K562 (cell line): ENCODE measurements at regions not wholly inside any gene's neighbourhood (a gene's known extent, or its start where the extent isn't known, plus 50 kb on each side); places are given as distances from the start of the nearest gene placed in this dataset.

Source experiments
- ATAC-seq: fragments of 200-7000 bp; cut with Tn5 transposase; 3 replicates; pipeline ENCODE4 v1.9.1; 2020; ENCODE audit warnings: moderate library complexity
- BruUV-seq: library from RNA; stranded (reverse); fragments of 400-500 nt; replicated peaks from 2 replicates; lab custom pipeline; 2021; lab: Mats Ljungman, UMichigan
- CTCF ChIA-PET: fragments of 300-600 bp; formaldehyde crosslinking; extraction: SDS; loops from one replicate; lab custom pipeline; 2021; ENCODE audit warnings: low intra/inter-chr PET ratio; lab: Yijun Ruan, JAX
- POLR2A ChIA-PET: fragments of 300-600, 350-650 bp; sonication (Branson Sonifier 250); formaldehyde crosslinking; extraction: SDS; loops from one replicate; lab custom pipeline; 2021; ENCODE audit warnings: antibody characterized with exemption, inconsistent platforms; lab: Yijun Ruan, JAX
- DNase-seq, 4 experiments: peaks; one replicate each; pipeline versions ENCODE4 v3.0.0 to v3.0.0-alpha.2; 2011 to 2018; ENCODE audit warnings: low spot score in 3 of 4, mixed read lengths in 3 of 4; ENCODE audit errors: extremely low read depth in 1 of 4
- FAIRE-seq: peaks from 2 replicates; lab custom pipeline; 2011; peaks lifted over from hg19 to GRCh38; lab: Jason Lieb, UNC
- H2AFZ ChIP-seq: 2 replicates; pipeline ENCODE4 v1.6.0; 2011; ENCODE audit warnings: low read depth, low read length, control low read depth, inconsistent platforms
- H3K27ac ChIP-seq: fragments of 200-600 bp; 3 replicates; pipeline ENCODE4 v1.8.0; 2011; ENCODE audit warnings: low read depth, mild to moderate bottlenecking, control low read depth, inconsistent platforms, low read length, moderate library complexity, mixed read lengths; ENCODE audit errors: extremely low read depth
- H3K27me3 ChIP-seq, 2 experiments: fragments of 300-600 bp in 1 of 2; 2 replicates in 1 of 2; 3 replicates in 1 of 2; pipeline versions ENCODE4 v1.6.0 to v1.8.0; 2011; ENCODE audit warnings: inconsistent platforms in 2 of 2, low read length in 2 of 2, mild to moderate bottlenecking in 1 of 2, mixed read lengths in 1 of 2, moderate library complexity in 1 of 2; ENCODE audit not compliant: control insufficient read depth in 2 of 2, insufficient read depth in 2 of 2
- H3K36me3 ChIP-seq: fragments of 300-600 bp; 3 replicates; pipeline ENCODE4 v1.8.0; 2011; ENCODE audit warnings: mild to moderate bottlenecking, low read length, inconsistent platforms; ENCODE audit not compliant: control insufficient read depth, insufficient read depth
- H3K4me1 ChIP-seq, 2 experiments: fragments of 200-600 bp in 1 of 2; replicated peaks in 1 of 2; 2 replicates in 1 of 2; 3 replicates in 1 of 2; pipeline versions ENCODE4 v1.5.1 to v1.8.0; 2011; ENCODE audit warnings: inconsistent platforms in 2 of 2, low read length in 2 of 2, mild to moderate bottlenecking in 1 of 2, mixed read lengths in 1 of 2, moderate library complexity in 1 of 2; ENCODE audit not compliant: control insufficient read depth in 2 of 2, insufficient read depth in 2 of 2
- H3K4me2 ChIP-seq: 2 replicates; pipeline ENCODE4 v1.6.1; 2011; ENCODE audit warnings: low read length, control low read depth, inconsistent platforms, mixed read lengths; ENCODE audit not compliant: insufficient read depth
- H3K4me3 ChIP-seq: fragments of 200-600 bp; sonication (generic), shearing (Covaris generic); 2 replicates; pipeline ENCODE4 v1.5.1; 2016; ENCODE audit warnings: control low read depth, inconsistent platforms
- H3K79me2 ChIP-seq: fragments of 200-600 bp; 3 replicates; pipeline ENCODE4 v1.8.0; 2011; ENCODE audit warnings: low read length, inconsistent platforms; ENCODE audit not compliant: control insufficient read depth, insufficient read depth
- H3K9ac ChIP-seq, 2 experiments: 2 replicates each; pipeline versions ENCODE4 v1.6.0 to v1.6.1; 2011; ENCODE audit warnings: low read depth in 2 of 2, low read length in 2 of 2, control low read depth in 1 of 2, inconsistent platforms in 1 of 2, mild to moderate bottlenecking in 1 of 2, mixed read lengths in 1 of 2; ENCODE audit not compliant: insufficient read depth in 1 of 2
- H3K9me1 ChIP-seq: one replicate; pipeline ENCODE4 v1.6.0; 2011; ENCODE audit warnings: inconsistent platforms, mild to moderate bottlenecking, low read length, moderate library complexity; ENCODE audit not compliant: control insufficient read depth, insufficient read depth
- H3K9me3 ChIP-seq: replicated peaks from 2 replicates; pipeline ENCODE4 v1.5.1; 2011; ENCODE audit warnings: low read depth, low read length, inconsistent platforms; ENCODE audit not compliant: control insufficient read depth, insufficient read depth
- H4K20me1 ChIP-seq: replicated peaks from 2 replicates; pipeline ENCODE4 v1.6.1; 2011; ENCODE audit warnings: low read length, inconsistent platforms, mixed read lengths; ENCODE audit not compliant: control insufficient read depth, insufficient read depth
- BHLHE40 ChIP-seq: IDR thresholded peaks from 2 replicates; pipeline ENCODE4 v1.6.1; 2011; ENCODE audit warnings: low read length, improper control_type of control experiment
- ETV6 ChIP-seq, 3 experiments: fragments of 150-350 bp in 1 of 3; sonication (generic) in 1 of 3; formaldehyde crosslinking in 1 of 3; IDR thresholded peaks; 2 replicates each; pipeline versions ENCODE4 v1.6.1 to v1.8.0; 2014 to 2022; ENCODE audit warnings: borderline replicate concordance in 2 of 3, low read depth in 2 of 3, antibody characterized with exemption in 1 of 3, low read length in 1 of 3, mild to moderate bottlenecking in 1 of 3, missing genetic modification reagents in 1 of 3
- NUFIP1 ChIP-seq: fragments of 450-650 bp; IDR thresholded peaks from 2 replicates; pipeline ENCODE4 v1.6.1; 2018; ENCODE audit not compliant: partially characterized antibody
- POU5F1 ChIP-seq: fragments of 150-350 bp; IDR thresholded peaks from 2 replicates; pipeline ENCODE4 v1.6.1; 2014; ENCODE audit warnings: borderline replicate concordance, low read length, low read depth, mild to moderate bottlenecking; ENCODE audit not compliant: partially characterized antibody
- PREB ChIP-seq: sonication (generic); formaldehyde crosslinking; IDR thresholded peaks from 2 replicates; pipeline ENCODE4 v1.8.1; 2023; ENCODE audit warnings: mild to moderate bottlenecking, missing genetic modification reagents
- WGBS: fragments of 100-300 bp; shearing (Covaris generic); methylation state at CpG from one replicate; pipeline ENCODE4 v1.1.6; 2016; ENCODE audit warnings: low coverage, mixed read lengths; ENCODE audit not compliant: insufficient coverage; ENCODE audit errors: missing lambda C conversion rate; 5-methylcytosine and 5-hydroxymethylcytosine counted together
- in situ Hi-C: fragments of 300-500 bp; cut with MboI; formaldehyde crosslinking; loops from 4 replicates; pipeline ENCODE4 v1.15.0; 2018; ENCODE audit warnings: inconsistent platforms, mixed read lengths
- intact Hi-C: fragments of 100-400 bp; cut with micrococcal nuclease; formaldehyde crosslinking; loops from 2 replicates; pipeline ENCODE4 v1.14.2; 2022
- TF ChIP-seq, protein P1 (sequence below): fragments of 250-450 bp; sonication (Bioruptor Pico); IDR thresholded peaks from 2 replicates; pipeline ENCODE4 v1.8.0; 2022; ENCODE audit warnings: inconsistent platforms, mild to moderate bottlenecking, moderate library complexity, borderline replicate concordance
- TF ChIP-seq, protein P2 (sequence below): sonication (generic); formaldehyde crosslinking; IDR thresholded peaks from 2 replicates; pipeline ENCODE4 v1.8.0; 2022; ENCODE audit warnings: mild to moderate bottlenecking, low read depth, missing genetic modification reagents
- TF ChIP-seq, protein P3 (sequence below), 2 experiments: fragments of 450-650 bp; formaldehyde crosslinking in 1 of 2; IDR thresholded peaks; 2 replicates each; pipeline versions ENCODE4 v1.4.0 to v1.6.1; 2014 to 2020; ENCODE audit warnings: mild to moderate bottlenecking in 2 of 2, borderline replicate concordance in 1 of 2, low read depth in 1 of 2

DNA sequence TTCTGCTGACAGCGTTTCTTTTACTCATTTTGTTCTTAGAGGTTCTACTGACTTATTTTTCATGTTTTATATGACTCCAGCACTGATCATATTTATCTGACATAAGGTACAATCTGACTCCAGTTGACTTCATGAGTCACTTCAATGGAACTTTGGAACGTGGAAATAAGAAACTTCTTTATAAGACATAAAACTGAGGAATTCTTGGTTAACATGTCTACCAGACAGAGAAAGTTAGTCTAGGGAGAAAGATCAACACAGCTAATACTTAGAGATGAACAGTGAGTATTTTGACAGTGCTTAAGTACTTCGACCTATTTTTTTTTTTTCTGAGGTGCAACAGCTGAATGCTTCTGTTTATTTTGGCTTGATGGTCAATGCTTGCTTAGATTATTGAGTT is 679.5 kb downstream of the KCNJ2 start:
- Histone ChIP-seq H3K4me1 (no peaks in the 10 kb centered on the region), H4K20me1 (no peaks in the 10 kb centered on the region), H3K4me3 (no peak overlapping the region), H3K9ac (no peak overlapping the region), H3K27ac (no peak overlapping the region), H3K9me1 (no peaks in the 10 kb centered on the region), H3K79me2 (no peaks in the 10 kb centered on the region), H3K27me3 (no peaks in the 10 kb centered on the region), H3K4me2 (no peak overlapping the region), H3K36me3 (no peaks in the 10 kb centered on the region), H3K9me3 (peaks cover 2% of the 10 kb centered on the region; the same call in 1 of the 2 replicates), H2AFZ (no peak overlapping the region)
- TF ChIP-seq PREB (CRISPR knock-in tag) (no peak), POU5F1 (no peak), NUFIP1 (no peak), ETV6 (IDR thresholded peaks at IDR 0.05; ENCODE audit: borderline replicate concordance in 1 of 2, low read depth in 2 of 2, low read length in 1 of 2) (no peak), ETV6 (CRISPR knock-in tag; IDR thresholded peaks at IDR 0.05; ENCODE audit: borderline replicate concordance) (no peak), BHLHE40 (no peak)
- TF ChIP-seq, protein P1, sequence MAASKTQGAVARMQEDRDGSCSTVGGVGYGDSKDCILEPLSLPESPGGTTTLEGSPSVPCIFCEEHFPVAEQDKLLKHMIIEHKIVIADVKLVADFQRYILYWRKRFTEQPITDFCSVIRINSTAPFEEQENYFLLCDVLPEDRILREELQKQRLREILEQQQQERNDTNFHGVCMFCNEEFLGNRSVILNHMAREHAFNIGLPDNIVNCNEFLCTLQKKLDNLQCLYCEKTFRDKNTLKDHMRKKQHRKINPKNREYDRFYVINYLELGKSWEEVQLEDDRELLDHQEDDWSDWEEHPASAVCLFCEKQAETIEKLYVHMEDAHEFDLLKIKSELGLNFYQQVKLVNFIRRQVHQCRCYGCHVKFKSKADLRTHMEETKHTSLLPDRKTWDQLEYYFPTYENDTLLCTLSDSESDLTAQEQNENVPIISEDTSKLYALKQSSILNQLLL (CRISPR knock-in tag) = no peak
- TF ChIP-seq, protein P2, sequence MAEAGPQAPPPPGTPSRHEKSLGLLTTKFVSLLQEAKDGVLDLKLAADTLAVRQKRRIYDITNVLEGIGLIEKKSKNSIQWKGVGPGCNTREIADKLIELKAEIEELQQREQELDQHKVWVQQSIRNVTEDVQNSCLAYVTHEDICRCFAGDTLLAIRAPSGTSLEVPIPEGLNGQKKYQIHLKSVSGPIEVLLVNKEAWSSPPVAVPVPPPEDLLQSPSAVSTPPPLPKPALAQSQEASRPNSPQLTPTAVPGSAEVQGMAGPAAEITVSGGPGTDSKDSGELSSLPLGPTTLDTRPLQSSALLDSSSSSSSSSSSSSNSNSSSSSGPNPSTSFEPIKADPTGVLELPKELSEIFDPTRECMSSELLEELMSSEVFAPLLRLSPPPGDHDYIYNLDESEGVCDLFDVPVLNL = no peak
- TF ChIP-seq, protein P3, sequence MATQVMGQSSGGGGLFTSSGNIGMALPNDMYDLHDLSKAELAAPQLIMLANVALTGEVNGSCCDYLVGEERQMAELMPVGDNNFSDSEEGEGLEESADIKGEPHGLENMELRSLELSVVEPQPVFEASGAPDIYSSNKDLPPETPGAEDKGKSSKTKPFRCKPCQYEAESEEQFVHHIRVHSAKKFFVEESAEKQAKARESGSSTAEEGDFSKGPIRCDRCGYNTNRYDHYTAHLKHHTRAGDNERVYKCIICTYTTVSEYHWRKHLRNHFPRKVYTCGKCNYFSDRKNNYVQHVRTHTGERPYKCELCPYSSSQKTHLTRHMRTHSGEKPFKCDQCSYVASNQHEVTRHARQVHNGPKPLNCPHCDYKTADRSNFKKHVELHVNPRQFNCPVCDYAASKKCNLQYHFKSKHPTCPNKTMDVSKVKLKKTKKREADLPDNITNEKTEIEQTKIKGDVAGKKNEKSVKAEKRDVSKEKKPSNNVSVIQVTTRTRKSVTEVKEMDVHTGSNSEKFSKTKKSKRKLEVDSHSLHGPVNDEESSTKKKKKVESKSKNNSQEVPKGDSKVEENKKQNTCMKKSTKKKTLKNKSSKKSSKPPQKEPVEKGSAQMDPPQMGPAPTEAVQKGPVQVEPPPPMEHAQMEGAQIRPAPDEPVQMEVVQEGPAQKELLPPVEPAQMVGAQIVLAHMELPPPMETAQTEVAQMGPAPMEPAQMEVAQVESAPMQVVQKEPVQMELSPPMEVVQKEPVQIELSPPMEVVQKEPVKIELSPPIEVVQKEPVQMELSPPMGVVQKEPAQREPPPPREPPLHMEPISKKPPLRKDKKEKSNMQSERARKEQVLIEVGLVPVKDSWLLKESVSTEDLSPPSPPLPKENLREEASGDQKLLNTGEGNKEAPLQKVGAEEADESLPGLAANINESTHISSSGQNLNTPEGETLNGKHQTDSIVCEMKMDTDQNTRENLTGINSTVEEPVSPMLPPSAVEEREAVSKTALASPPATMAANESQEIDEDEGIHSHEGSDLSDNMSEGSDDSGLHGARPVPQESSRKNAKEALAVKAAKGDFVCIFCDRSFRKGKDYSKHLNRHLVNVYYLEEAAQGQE (IDR thresholded peaks at IDR 0.05; ENCODE audit: borderline replicate concordance) = no peak
- TF ChIP-seq, protein P3 (CRISPR knock-in tag; IDR thresholded peaks at IDR 0.05; ENCODE audit: low read depth) = no peak
- ATAC-seq (no peak), FAIRE-seq (no peak), DNase-seq (no peak)
- intact Hi-C loops = no loop called here
- no TSS peak for BruUV-seq
- ChIA-PET CTCF (no interaction called here), POLR2A (no interaction called here)
- 3% methylated on average over 3 of the region's 3 CpGs for WGBS
- in situ Hi-C loops = no loop called here
